Omental fat pad (tissue), 3 donors: ENCODE measurements at regions not wholly inside any gene's neighbourhood (a gene's known extent, or its start where the extent isn't known, plus 50 kb on each side); places are given as distances from the start of the nearest gene placed in this dataset.

Experiments used
- ATAC-seq: fragments of 150-250 bp; one replicate; pipeline ENCODE4 v1.9.1; 2016; ENCODE audit warnings: mild to moderate bottlenecking, moderate library complexity; ENCODE audit not compliant: low FRiP score
- DNase-seq: peaks from one replicate; pipeline ENCODE4 v3.0.0-alpha.2; 2019; ENCODE audit warnings: low spot score
- CTCF ChIP-seq, 3 donors: fragments of 450-650 bp; IDR thresholded peaks; one replicate each; pipeline ENCODE4 v1.5.1; 2016 to 2017; ENCODE audit warnings: antibody characterized with exemption in 3 of 3, mild to moderate bottlenecking in 3 of 3, moderate library complexity in 2 of 3

DNA sequence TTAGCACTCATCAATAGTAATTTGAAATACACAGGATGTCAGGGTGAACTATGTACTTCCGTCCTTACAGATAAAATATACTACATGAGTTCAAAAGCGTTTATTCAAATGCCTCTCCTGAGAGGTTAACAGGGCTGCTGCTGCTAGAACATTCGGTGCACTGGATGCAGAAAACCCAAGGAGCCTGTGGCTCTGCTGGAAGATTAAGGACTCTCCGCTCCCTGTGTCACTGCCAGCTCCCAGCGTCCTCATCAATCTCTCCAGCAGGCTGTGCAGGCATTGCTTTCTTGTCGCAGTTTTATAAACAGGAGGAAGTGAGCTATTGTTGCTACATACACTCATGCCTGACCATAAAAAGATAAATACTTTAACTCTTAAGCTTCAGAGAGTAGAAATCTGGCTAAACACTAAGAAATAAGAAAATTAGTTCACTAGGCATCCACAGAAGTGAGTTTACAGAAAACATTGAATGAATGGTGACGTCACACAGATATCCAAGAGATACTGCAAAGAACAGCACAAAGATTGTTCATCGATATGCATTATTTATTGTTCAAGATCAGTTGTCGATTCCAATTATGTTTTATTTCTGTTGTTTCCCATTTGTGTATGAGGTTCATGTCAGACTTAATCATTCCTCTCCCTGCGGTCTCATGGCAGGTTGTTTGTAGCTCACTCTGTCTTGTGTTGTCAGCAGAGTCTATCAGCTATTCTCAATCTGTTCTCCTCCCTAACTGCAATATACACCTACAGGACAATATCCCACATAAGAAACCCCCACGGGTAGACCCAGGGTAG, 127.9 kb upstream of the MON1B start:
- DNase-seq (no peak), ATAC-seq (no peak)

DNA sequence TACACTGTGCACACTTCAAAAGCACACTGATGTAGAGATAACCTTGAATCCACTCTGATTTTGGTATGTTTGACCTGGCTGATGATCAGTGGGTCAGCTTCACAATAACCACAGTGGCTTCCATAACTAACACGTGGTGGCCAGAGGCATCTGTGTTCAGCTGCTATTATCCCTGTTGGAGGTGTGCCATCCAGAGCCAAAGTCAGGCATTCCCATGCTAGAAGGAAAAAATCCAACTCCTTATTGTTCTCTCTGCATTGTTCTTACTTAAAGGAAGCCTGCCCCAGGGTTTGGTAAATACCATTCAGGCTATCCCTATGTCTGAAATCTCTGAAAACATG, 127.3 kb upstream of the MON1B start:
- DNase-seq (no peak), ATAC-seq (no peak)
- TF ChIP-seq CTCF (IDR thresholded peaks at IDR 0.05): no peak

More for the DNA sequence above, 127.9 kb upstream of the MON1B start:
- TF ChIP-seq CTCF (IDR thresholded peaks at IDR 0.05): no peak

- no peak for ATAC-seq
- no peak for DNase-seq
- TF ChIP-seq CTCF (IDR thresholded peaks at IDR 0.05): no peak
Observed at GRCh38 chr16:77064037-77064436, 127.0 kb upstream of the MON1B start.

- no peak for TF ChIP-seq CTCF (IDR thresholded peaks at IDR 0.05)
- ATAC-seq (no peak), DNase-seq (no peak)
Observed at GRCh38 chr16:77066896-77067496, 124.0 kb upstream of the MON1B start.

GRCh38 chr16:77067900-77068299, 123.1 kb upstream of the MON1B start:
- TF ChIP-seq CTCF (IDR thresholded peaks at IDR 0.05): no peak
- ATAC-seq: no peak

DNA sequence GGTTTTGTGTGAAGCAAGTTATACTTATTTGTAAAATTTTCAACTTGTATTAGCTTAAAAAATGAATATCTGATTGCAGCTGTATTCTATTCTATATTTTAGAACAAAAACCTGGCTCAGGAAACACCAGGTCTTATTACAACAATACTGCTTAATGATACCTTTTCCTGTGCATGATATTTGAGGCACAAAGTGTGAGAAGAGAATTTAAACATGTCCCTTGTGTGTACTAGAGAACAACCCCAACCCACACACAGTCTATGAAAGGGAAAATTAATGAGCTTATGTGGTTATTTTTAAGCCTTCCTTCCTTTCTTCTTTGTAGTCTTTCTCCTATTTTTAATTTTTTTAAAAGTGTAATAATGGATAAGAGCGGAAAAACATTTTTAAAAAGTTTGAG, 122.6 kb upstream of the MON1B start:
- DNase-seq: no peak
- no peak for TF ChIP-seq CTCF (IDR thresholded peaks at IDR 0.05)
- no peak for ATAC-seq

More at GRCh38 chr16:77067900-77068299, 123.1 kb upstream of the MON1B start:
- DNase-seq: no peak

DNA sequence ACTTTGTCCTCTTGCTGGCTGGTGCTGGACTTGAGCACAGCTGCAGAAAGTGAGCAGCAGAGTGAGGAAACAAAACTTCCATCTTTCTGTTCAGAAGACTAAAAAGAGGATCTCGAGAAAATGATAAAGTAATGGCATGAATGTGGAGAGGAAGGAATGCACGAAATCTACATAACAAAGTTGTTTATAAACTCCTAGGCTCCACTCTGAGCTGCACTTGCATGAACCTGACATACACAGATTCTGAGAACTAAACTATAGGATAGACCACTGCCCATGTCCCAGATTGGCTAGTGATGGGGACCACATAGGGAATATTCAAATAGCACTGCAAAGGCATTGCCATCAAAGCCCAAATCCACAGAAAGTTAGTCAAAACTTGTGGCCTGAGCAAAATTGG, 121.1 kb upstream of the MON1B start:
- no peak for TF ChIP-seq CTCF (IDR thresholded peaks at IDR 0.05)
- ATAC-seq (no peak), DNase-seq (no peak)
